Stimulated activated memory B cell treated with anti-CD40 and anti-IgM and Interleukin-4, amounts not matched to agents 10 μg/mL and 1 μg/mL and 100 μg/mL, for 72 hours (primary cell): ENCODE measurements at regions not wholly inside any gene's neighbourhood (a gene's known extent, or its start where the extent isn't known, plus 50 kb on each side); places are given as distances from the start of the nearest gene placed in this dataset.
"Not testable (repeated sequence)": the region's sequence is repeated elsewhere in the genome, so short reads cannot be mapped to it uniquely, and the experiment has no call there.

Source experiments
- ATAC-seq: fragments of 150-1000 bp; cut with Tn5 transposase; 2 replicates; pipeline ENCODE4 v1.10.0; 2021
- H3K27ac Mint-ChIP-seq: one replicate; pipeline ENCODE4 v1.8.0; 2022; ENCODE audit warnings: mild to moderate bottlenecking, mixed read lengths
- H3K27me3 Mint-ChIP-seq: one replicate; pipeline ENCODE4 v1.8.0; 2022; ENCODE audit warnings: mixed read lengths
- H3K36me3 Mint-ChIP-seq: one replicate; pipeline ENCODE4 v1.8.0; 2022; ENCODE audit warnings: mixed read lengths
- H3K4me1 Mint-ChIP-seq: one replicate; pipeline ENCODE4 v1.8.0; 2022; ENCODE audit warnings: mixed read lengths
- H3K4me3 Mint-ChIP-seq: one replicate; pipeline ENCODE4 v1.8.0; 2022; ENCODE audit warnings: mild to moderate bottlenecking, moderate library complexity, mixed read lengths
- H3K9me3 Mint-ChIP-seq: one replicate; pipeline ENCODE4 v1.8.0; 2022; ENCODE audit warnings: mixed read lengths

DNA sequence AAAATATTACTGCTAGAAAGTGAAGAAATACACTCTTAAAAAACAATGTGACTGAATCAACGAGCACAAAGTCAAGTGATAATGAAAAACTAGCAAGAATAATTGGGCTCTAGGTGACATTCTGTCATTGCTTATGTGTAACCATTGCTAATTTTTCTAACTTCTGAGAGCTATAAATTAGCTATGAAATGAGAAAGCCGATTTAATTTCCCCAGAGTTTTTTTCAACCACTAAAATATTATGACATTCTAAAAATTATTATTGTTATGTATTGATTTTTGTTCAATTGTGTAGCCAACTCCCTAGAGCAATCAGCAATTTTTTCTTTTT lies 458.6 kb upstream of the ATXN8OS start:
- Mint-ChIP-seq H3K4me1 (no peaks in the 10 kb centered on the region), H3K36me3 (no peaks in the 10 kb centered on the region), H3K27ac (no peak overlapping the region), H3K4me3 (no peak overlapping the region), H3K27me3 (no peaks in the 10 kb centered on the region), H3K9me3 (no peaks in the 10 kb centered on the region)
- no peak for ATAC-seq

DNA sequence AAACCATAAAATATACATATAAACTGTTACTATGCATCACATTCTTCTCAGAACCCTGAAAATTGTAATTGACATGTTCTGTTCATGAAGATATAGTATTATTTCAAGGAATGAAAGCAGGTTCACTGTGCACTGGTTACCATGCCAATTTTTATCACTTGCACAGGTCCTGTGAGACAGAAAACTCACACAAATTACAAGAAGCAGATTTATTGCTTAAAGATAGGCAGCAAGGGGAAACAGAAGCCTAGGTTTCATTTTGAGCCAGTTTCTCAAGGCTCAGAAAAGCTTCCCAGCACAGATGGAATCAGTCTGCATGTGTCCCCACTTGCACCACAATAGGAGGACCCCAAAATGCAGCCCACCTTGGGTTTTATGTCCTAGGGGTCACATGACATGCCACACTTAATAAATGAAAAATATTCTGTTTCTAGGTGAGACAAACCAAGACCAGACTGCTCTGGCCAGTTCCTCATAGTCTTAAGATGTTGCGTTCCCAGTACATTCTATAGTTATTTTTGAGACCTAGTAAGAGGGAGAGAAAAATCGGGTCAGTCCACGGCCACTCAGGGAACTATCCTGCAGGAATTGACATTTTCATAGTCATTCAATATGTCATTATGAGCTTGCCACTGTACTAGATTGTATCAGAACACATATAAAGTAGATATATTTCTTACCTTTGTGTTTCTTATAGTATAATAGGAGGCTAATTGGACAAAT lies 459.1 kb upstream of the ATXN8OS start:
- no peak for ATAC-seq
- H3K27ac Mint-ChIP-seq = no peak overlapping the region
- no peaks in the 10 kb centered on the region for H3K27me3 Mint-ChIP-seq
- H3K9me3 Mint-ChIP-seq = no peaks in the 10 kb centered on the region
- no peak overlapping the region for H3K4me3 Mint-ChIP-seq
- no peaks in the 10 kb centered on the region for H3K4me1 Mint-ChIP-seq
- H3K36me3 Mint-ChIP-seq = no peaks in the 10 kb centered on the region

DNA sequence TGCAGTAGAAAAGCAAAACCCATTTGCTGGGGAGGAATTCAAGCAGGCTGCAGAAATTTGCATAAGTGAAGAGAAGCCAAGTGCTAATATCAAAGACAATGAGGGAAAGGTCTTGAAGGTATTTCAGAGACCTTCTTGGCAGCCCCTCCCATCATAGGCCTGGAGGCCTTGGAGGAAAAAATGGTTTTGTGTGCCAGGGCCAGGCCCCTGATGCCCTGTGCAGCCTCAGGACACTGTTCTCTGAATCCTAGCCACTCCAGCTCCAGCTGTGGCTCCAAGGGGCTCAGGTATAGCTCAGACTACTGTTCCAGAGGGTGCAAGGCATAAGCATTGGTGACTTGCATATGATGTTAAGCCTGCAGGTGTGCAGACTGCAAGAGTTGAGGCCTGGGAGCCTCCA lies 463.2 kb upstream of the ATXN8OS start:
- Mint-ChIP-seq H3K36me3 (no peaks in the 10 kb centered on the region), H3K27ac (no peak overlapping the region), H3K4me3 (no peak overlapping the region), H3K4me1 (no peaks in the 10 kb centered on the region), H3K9me3 (peaks cover 3% of the 10 kb centered on the region), H3K27me3 (no peaks in the 10 kb centered on the region)
- ATAC-seq = no peak

- Mint-ChIP-seq H3K27ac (no peak overlapping the region), H3K4me3 (no peak overlapping the region), H3K9me3 (peaks cover 3% of the 10 kb centered on the region), H3K36me3 (no peaks in the 10 kb centered on the region), H3K27me3 (no peaks in the 10 kb centered on the region), H3K4me1 (no peaks in the 10 kb centered on the region)
- no peak for ATAC-seq
These were observed 465.9 kb upstream of the ATXN8OS start for GRCh38 chr13:69641773-69642172.

DNA sequence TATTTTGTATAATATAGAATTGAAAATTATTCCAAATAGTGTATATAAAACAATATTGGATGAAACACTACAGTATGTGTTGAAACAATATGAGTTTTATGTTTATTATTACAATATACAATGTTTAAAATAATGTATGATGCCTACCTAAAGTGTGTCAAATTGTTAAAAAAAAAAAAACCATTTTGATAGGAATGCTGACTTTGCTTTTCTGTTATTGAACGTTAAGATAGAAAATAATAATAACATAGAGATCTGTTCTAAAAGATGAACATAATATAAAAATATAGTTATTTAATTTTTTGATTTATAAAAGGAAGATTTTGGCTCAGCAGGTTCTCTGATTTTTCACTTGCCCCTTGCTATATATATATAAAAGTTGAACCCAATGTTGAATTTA lies 474.6 kb upstream of the ATXN8OS start:
- H3K27me3 Mint-ChIP-seq = no peaks in the 10 kb centered on the region
- no peaks in the 10 kb centered on the region for H3K36me3 Mint-ChIP-seq
- H3K4me1 Mint-ChIP-seq = no peaks in the 10 kb centered on the region
- no peak overlapping the region for H3K4me3 Mint-ChIP-seq
- no peak for ATAC-seq
- peaks cover 10% of the 10 kb centered on the region for H3K9me3 Mint-ChIP-seq
- no peak overlapping the region for H3K27ac Mint-ChIP-seq

GRCh38 chr13:69623973-69624372 lies 483.7 kb upstream of the ATXN8OS start:
- Mint-ChIP-seq H3K27ac (no peak overlapping the region), H3K4me3 (no peak overlapping the region), H3K9me3 (peaks cover 5% of the 10 kb centered on the region), H3K36me3 (no peaks in the 10 kb centered on the region), H3K4me1 (no peaks in the 10 kb centered on the region), H3K27me3 (no peaks in the 10 kb centered on the region)
- no peak for ATAC-seq

DNA sequence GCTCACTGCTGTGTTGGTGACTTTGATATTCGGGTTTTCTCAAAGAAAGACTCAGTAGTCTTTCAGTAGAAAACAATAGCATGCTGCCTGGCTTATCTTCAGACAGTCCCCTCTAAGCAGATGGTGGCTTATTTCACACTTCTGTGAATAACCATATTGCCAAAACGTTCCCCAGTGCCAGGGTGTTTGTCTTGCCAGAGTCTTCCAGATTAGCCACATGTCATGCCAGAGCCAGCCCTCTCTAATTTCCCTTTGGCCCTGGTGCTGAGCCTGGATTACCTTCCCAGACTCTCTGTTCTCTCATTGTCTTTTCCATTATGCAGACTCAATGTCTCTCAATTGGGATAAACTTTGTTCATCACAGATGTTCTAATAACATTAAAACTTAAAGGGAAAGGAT lies 488.0 kb upstream of the ATXN8OS start:
- Mint-ChIP-seq H3K36me3 (no peaks in the 10 kb centered on the region), H3K4me3 (no peak overlapping the region), H3K27me3 (no peaks in the 10 kb centered on the region), H3K9me3 (peaks cover 2% of the 10 kb centered on the region), H3K27ac (no peak overlapping the region), H3K4me1 (no peaks in the 10 kb centered on the region)
- ATAC-seq = no peak

DNA sequence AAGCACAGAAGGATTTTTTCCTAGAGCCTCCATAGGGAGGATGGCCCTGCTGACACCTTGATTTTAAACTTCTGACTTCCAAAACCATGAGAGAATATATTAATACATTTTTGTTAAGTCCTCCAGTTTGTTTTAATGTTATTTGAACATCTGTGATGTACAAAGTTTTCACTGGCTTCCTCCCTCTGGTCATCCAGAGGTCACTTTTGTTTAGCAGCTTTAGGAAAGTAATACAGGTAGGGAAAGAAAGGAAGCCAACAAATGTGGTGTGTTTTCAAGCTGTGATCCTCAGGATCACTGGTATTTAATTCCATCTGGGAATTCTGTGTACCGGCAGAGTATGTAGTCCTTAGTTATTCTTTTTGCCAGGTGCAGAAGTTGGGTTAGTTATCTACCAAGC lies 488.8 kb upstream of the ATXN8OS start:
- Mint-ChIP-seq H3K36me3 (no peaks in the 10 kb centered on the region), H3K9me3 (peaks cover 2% of the 10 kb centered on the region), H3K27ac (no peak overlapping the region), H3K4me3 (no peak overlapping the region), H3K27me3 (no peaks in the 10 kb centered on the region), H3K4me1 (no peaks in the 10 kb centered on the region)
- ATAC-seq = no peak

DNA sequence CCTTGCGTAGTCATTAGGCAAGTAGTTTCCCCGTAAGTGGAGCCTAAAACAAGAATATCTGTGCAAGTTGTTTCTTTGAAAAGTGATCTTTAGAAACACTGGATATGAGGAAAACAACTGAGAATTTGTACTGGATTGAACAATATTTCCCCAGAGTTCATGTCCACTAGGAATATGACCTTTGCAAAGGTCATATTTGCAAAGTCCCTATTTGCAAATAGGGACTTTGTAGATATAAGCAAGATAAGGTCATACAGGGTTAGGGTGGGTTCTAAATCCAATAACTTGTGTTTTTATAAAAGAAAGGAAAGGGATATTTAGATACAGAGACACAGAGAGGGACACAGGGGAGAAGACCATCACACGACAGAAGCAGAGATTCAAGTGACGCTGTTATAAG lies 489.2 kb upstream of the ATXN8OS start:
- H3K27me3 Mint-ChIP-seq = no peaks in the 10 kb centered on the region
- no peaks in the 10 kb centered on the region for H3K4me1 Mint-ChIP-seq
- H3K4me3 Mint-ChIP-seq = no peak overlapping the region
- H3K9me3 Mint-ChIP-seq = peaks cover 2% of the 10 kb centered on the region
- H3K36me3 Mint-ChIP-seq = no peaks in the 10 kb centered on the region
- no peak overlapping the region for H3K27ac Mint-ChIP-seq
- no peak for ATAC-seq

DNA sequence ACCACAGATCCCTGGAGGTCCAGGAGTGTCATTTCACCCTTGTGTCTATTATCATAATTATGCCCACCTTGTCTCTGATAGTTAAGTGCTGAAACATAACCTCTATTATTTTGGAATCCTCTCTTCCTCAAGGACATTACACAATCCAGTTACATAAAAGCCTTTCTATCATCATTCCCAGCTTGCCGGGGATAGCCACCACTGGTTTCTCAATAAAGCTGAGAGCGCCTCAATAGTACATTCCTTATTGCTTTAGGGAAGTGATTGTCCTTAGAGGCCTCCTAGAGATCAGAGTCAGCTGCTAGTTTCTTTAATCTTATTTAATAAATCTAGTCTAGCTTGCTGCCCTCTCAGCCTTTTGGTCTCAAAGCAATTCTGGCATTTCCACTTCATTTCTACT lies 490.0 kb upstream of the ATXN8OS start:
- H3K27ac Mint-ChIP-seq = no peak overlapping the region
- ATAC-seq = no peak
- peaks cover 2% of the 10 kb centered on the region for H3K9me3 Mint-ChIP-seq
- H3K4me3 Mint-ChIP-seq = no peak overlapping the region
- H3K27me3 Mint-ChIP-seq = no peaks in the 10 kb centered on the region
- H3K36me3 Mint-ChIP-seq = no peaks in the 10 kb centered on the region
- H3K4me1 Mint-ChIP-seq = no peaks in the 10 kb centered on the region

- Mint-ChIP-seq H3K36me3 (no peaks in the 10 kb centered on the region), H3K27me3 (no peaks in the 10 kb centered on the region), H3K4me3 (no peak overlapping the region), H3K27ac (no peak overlapping the region), H3K4me1 (no peaks in the 10 kb centered on the region), H3K9me3 (peaks cover 2% of the 10 kb centered on the region)
- no peak for ATAC-seq
These were observed 491.2 kb upstream of the ATXN8OS start for GRCh38 chr13:69616396-69616795.

DNA sequence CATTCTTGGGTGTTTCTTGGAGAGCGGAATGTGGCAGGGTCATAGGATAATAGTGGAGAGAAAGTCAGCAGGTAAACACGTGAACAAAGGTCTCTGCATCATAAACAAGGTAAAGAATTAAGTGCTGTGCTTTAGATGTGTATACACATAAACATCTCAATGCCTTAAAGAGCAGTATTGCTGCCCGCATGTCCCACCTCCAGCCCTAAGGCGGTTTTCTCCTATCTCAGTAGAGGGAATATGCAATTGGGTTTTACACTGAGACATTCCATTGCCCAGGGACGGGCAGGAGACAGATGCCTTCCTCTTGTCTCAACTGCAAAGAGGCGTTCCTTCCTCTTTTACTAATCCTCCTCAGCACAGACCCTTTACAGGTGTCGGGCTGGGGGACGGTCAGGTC lies 492.6 kb upstream of the ATXN8OS start:
- H3K27ac Mint-ChIP-seq, H3K36me3 Mint-ChIP-seq, H3K4me1 Mint-ChIP-seq, H3K9me3 Mint-ChIP-seq, H3K27me3 Mint-ChIP-seq, ATAC-seq, H3K4me3 Mint-ChIP-seq: not testable (repeated sequence)

DNA sequence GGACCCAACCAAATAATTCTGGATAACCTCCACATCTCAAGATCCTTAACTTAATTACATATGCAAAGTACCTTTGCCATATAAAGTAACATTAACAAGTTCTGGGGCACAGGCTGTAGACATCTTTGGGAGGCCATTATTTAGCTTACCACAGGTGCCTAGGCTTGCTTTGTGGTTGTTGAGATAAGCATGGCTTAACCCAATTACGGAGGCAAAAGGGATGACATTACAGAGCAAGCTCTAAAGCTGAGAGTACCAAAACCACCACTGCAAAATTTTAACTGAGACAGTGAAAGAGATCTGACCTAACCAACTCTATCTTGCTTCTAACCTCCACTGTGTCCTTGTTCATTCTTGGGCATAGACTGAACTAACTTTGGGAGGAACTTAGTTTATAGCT lies 502.9 kb upstream of the ATXN8OS start:
- H3K27me3 Mint-ChIP-seq = no peaks in the 10 kb centered on the region
- no peaks in the 10 kb centered on the region for H3K36me3 Mint-ChIP-seq
- peaks cover 3% of the 10 kb centered on the region for H3K9me3 Mint-ChIP-seq

DNA sequence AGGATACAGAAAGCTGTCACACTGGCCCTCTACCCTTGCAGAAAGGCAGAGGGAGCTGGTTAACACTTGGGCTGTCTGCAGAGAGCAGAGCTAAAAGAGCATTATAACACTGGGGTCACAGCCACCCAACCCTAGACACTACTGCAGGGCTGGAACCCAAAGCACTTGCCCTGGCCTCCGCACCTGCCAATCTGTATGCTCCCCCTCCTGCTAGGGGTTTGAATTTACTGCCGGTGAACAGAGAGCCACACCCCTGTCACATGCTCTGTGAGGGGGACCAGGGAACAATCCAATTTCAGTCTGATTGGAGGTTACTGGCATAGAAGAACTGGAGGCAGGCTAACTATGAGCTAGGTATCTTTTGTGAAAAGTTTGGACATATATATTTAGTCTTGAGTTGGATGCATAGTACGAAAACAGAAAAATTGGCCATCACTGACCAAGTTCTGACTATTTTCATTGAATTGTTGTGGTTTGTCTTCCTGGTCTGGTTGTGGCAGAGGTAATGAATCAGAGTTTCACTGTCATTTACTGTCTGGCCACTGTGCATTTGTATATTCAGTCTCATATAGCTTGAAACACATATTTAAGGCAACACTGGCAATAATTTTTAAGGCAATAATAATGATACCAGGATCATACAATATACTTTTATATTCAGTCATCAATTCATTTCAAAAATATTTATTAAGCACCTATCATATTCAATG lies 504.3 kb upstream of the ATXN8OS start:
- Mint-ChIP-seq H3K4me3 (no peak overlapping the region), H3K9me3 (peaks cover 3% of the 10 kb centered on the region), H3K36me3 (no peaks in the 10 kb centered on the region), H3K27me3 (no peaks in the 10 kb centered on the region), H3K27ac (no peak overlapping the region), H3K4me1 (no peaks in the 10 kb centered on the region)
- ATAC-seq = no peak

More for the DNA sequence above, 502.9 kb upstream of the ATXN8OS start:
- ATAC-seq = no peak
- Mint-ChIP-seq H3K4me3 (no peak overlapping the region), H3K27ac (no peak overlapping the region), H3K4me1 (no peaks in the 10 kb centered on the region)

DNA sequence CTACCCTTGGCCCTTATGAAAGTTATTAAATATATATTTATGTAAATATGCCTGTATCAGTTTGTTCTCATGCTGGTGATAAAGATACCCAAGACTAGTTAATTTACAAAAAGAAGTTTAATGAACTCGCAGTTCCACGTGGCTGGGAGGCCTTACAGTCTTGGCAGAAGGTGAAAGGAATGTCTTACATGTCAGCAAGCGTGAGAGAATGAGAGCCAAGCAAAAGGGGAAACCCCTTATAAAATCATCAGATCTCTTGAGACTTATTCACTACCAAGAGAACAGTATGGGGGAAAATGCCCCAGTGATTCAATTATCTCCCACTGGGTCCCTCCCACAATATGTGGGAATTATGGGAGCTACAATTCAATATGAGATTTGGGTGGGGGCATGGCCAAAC lies 506.0 kb upstream of the ATXN8OS start:
- Mint-ChIP-seq H3K4me1 (no peaks in the 10 kb centered on the region), H3K4me3 (no peak overlapping the region), H3K27ac (no peak overlapping the region), H3K27me3 (no peaks in the 10 kb centered on the region), H3K9me3 (peaks cover 3% of the 10 kb centered on the region), H3K36me3 (no peaks in the 10 kb centered on the region)
- no peak for ATAC-seq

- Mint-ChIP-seq H3K9me3 (peaks cover 3% of the 10 kb centered on the region), H3K4me1 (no peaks in the 10 kb centered on the region), H3K4me3 (no peak overlapping the region), H3K27ac (no peak overlapping the region), H3K27me3 (no peaks in the 10 kb centered on the region), H3K36me3 (no peaks in the 10 kb centered on the region)
- no peak for ATAC-seq
These were observed 506.8 kb upstream of the ATXN8OS start for GRCh38 chr13:69600811-69601210.
